H1 (cell line): ENCODE measurements at regions not wholly inside any gene's neighbourhood (a gene's known extent, or its start where the extent isn't known, plus 50 kb on each side); places are given as distances from the start of the nearest gene placed in this dataset.

Experiments used
- CTCF ChIA-PET: fragments of 300-600 bp; sonication (Branson Sonifier 250); formaldehyde crosslinking; loops from one replicate; lab custom pipeline; 2021; ENCODE audit not compliant: partially characterized antibody; lab: Charles Lee
- POLR2A ChIA-PET: fragments of 300-600 bp; sonication (Branson Sonifier 250); formaldehyde crosslinking; loops from one replicate; lab custom pipeline; 2021; ENCODE audit warnings: inconsistent platforms; ENCODE audit not compliant: partially characterized antibody; lab: Charles Lee
- DNase-seq, 2 experiments: peaks; one replicate each; pipeline versions ENCODE4 v3.0.0 to v3.0.0-alpha.2; 2010 to 2022; ENCODE audit warnings: low spot score in 2 of 2, low read depth in 1 of 2, mixed read lengths in 1 of 2
- FAIRE-seq: peaks from 2 replicates; lab custom pipeline; 2011; peaks lifted over from hg19 to GRCh38; lab: Jason Lieb, UNC
- H2AFZ ChIP-seq: 2 replicates; pipeline ENCODE4 v1.8.1; 2012; ENCODE audit warnings: low read length, inconsistent platforms
- H2AK5ac ChIP-seq: 2 replicates; pipeline ENCODE4 v1.6.1; 2013; ENCODE audit warnings: low read depth, low read length
- H2BK120ac ChIP-seq: replicated peaks from 2 replicates; pipeline ENCODE3; 2013; ENCODE audit warnings: low read depth, low read length, inconsistent platforms
- H2BK12ac ChIP-seq: 2 replicates; pipeline ENCODE4 v1.6.1; 2013; ENCODE audit warnings: low read depth, low read length
- H2BK15ac ChIP-seq: 2 replicates; pipeline ENCODE4 v1.6.1; 2013; ENCODE audit warnings: low read length
- H2BK20ac ChIP-seq: 2 replicates; pipeline ENCODE4 v1.6.1; 2013; ENCODE audit warnings: low read length
- H2BK5ac ChIP-seq: 2 replicates; pipeline ENCODE4 v1.6.1; 2013; ENCODE audit warnings: low read depth, low read length
- H3K14ac ChIP-seq: 2 replicates; pipeline ENCODE4 v1.6.1; 2013; ENCODE audit warnings: inconsistent platforms; ENCODE audit not compliant: insufficient read length
- H3K18ac ChIP-seq: 2 replicates; pipeline ENCODE4 v1.6.1; 2013; ENCODE audit warnings: low read length; ENCODE audit errors: extremely low read depth
- H3K23ac ChIP-seq: 2 replicates; pipeline ENCODE4 v1.6.1; 2013; ENCODE audit warnings: inconsistent platforms; ENCODE audit not compliant: insufficient read length
- H3K23me2 ChIP-seq: 2 replicates; pipeline ENCODE4 v1.6.1; 2013; ENCODE audit warnings: low read depth, low read length
- H3K27ac ChIP-seq: 2 replicates; pipeline ENCODE4 v1.6.1; 2011; ENCODE audit warnings: low read depth, low read length, inconsistent platforms
- H3K27me3 ChIP-seq, 4 experiments: replicated peaks in 1 of 4; 1 replicate in 1 of 4; 2 replicates in 3 of 4; pipeline versions ENCODE4 v1.6.1 to v1.8.1; 2011 to 2013; ENCODE audit warnings: low read length in 3 of 4, mild to moderate bottlenecking in 3 of 4, inconsistent platforms in 2 of 4, mixed read lengths in 2 of 4, moderate library complexity in 1 of 4; ENCODE audit not compliant: control insufficient read depth in 3 of 4, insufficient read depth in 3 of 4; ENCODE audit errors: extremely low read depth in 1 of 4
- H3K36me3 ChIP-seq, 4 experiments: 2 replicates each; pipeline versions ENCODE4 v1.6.1 to v1.8.1; 2011 to 2013; ENCODE audit warnings: mild to moderate bottlenecking in 4 of 4, low read length in 3 of 4, moderate library complexity in 2 of 4, control low read depth in 1 of 4, inconsistent platforms in 1 of 4; ENCODE audit not compliant: insufficient read depth in 4 of 4, control insufficient read depth in 2 of 4
- H3K4ac ChIP-seq: replicated peaks from 2 replicates; pipeline ENCODE3; 2013; ENCODE audit warnings: low read length, low read depth, mixed read lengths, inconsistent platforms; ENCODE audit not compliant: insufficient read length
- H3K4me1 ChIP-seq, 4 experiments: replicated peaks in 1 of 4; 1 replicate in 1 of 4; 2 replicates in 3 of 4; pipeline versions ENCODE4 v1.6.1 to v1.8.1; 2011 to 2013; ENCODE audit warnings: low read length in 3 of 4, inconsistent platforms in 2 of 4, mixed read lengths in 1 of 4; ENCODE audit not compliant: insufficient read depth in 4 of 4, control insufficient read depth in 3 of 4
- H3K4me2 ChIP-seq, 2 experiments: 2 replicates each; pipeline versions ENCODE4 v1.6.1 to v1.8.1; 2011 to 2013; ENCODE audit warnings: low read depth in 2 of 2, low read length in 2 of 2, control low read depth in 1 of 2, inconsistent platforms in 1 of 2, mild to moderate bottlenecking in 1 of 2; ENCODE audit not compliant: insufficient read depth in 1 of 2
- H3K4me3 ChIP-seq, 4 experiments: fragments of 200-600, 300-600 bp in 1 of 4; sonication (generic), shearing (Covaris generic), sonication (Bioruptor Twin) in 1 of 4; 2 replicates each; pipeline versions ENCODE4 v1.5.1 to v1.8.1; 2011 to 2016; ENCODE audit warnings: low read length in 4 of 4, low read depth in 3 of 4, control low read depth in 2 of 4, inconsistent platforms in 2 of 4, mild to moderate bottlenecking in 2 of 4, mixed read lengths in 1 of 4, moderate library complexity in 1 of 4; ENCODE audit not compliant: insufficient read depth in 2 of 4; ENCODE audit errors: extremely low read depth in 1 of 4
- H3K56ac ChIP-seq: replicated peaks from 2 replicates; pipeline ENCODE3; 2013; ENCODE audit warnings: low read depth, mild to moderate bottlenecking, mixed read lengths, low read length, inconsistent platforms; ENCODE audit not compliant: insufficient read length
- H3K79me1 ChIP-seq: 2 replicates; pipeline ENCODE4 v1.6.1; 2013; ENCODE audit warnings: low read depth, low read length, control low read depth
- H3K79me2 ChIP-seq, 2 experiments: 2 replicates each; pipeline versions ENCODE4 v1.6.1 to v1.8.1; 2012 to 2013; ENCODE audit warnings: low read length in 2 of 2, mild to moderate bottlenecking in 2 of 2, inconsistent platforms in 1 of 2; ENCODE audit not compliant: insufficient read depth in 2 of 2, control insufficient read depth in 1 of 2
- H3K9ac ChIP-seq, 4 experiments: replicated peaks in 1 of 4; 1 replicate in 1 of 4; 2 replicates in 3 of 4; pipeline versions ENCODE4 v1.6.1 to v1.8.1; 2011 to 2013; ENCODE audit warnings: low read depth in 3 of 4, low read length in 3 of 4, control low read depth in 2 of 4, mild to moderate bottlenecking in 2 of 4, moderate library complexity in 2 of 4, inconsistent platforms in 1 of 4; ENCODE audit errors: extremely low read depth in 1 of 4
- H3K9me3 ChIP-seq, 2 experiments: 2 replicates each; pipeline versions ENCODE4 v1.6.1 to v1.8.1; 2012 to 2013; ENCODE audit warnings: mild to moderate bottlenecking in 2 of 2, moderate library complexity in 2 of 2, control low read depth in 1 of 2, inconsistent platforms in 1 of 2, low read depth in 1 of 2, low read length in 1 of 2, mixed read lengths in 1 of 2; ENCODE audit not compliant: insufficient read depth in 2 of 2
- H4K20me1 ChIP-seq, 2 experiments: replicated peaks in 1 of 2; 2 replicates each; pipeline versions ENCODE3 to v1.8.1; 2011 to 2013; ENCODE audit warnings: inconsistent platforms in 2 of 2, low read length in 2 of 2, mild to moderate bottlenecking in 1 of 2; ENCODE audit not compliant: insufficient read depth in 2 of 2, control insufficient read depth in 1 of 2
- H4K5ac ChIP-seq: 2 replicates; pipeline ENCODE4 v1.6.1; 2013; ENCODE audit warnings: low read length, low read depth, mixed read lengths, inconsistent platforms; ENCODE audit not compliant: insufficient read length
- H4K8ac ChIP-seq: 2 replicates; pipeline ENCODE4 v1.8.0; 2013; ENCODE audit warnings: mild to moderate bottlenecking, moderate library complexity, low read length, inconsistent platforms; ENCODE audit not compliant: insufficient read depth; ENCODE audit errors: extremely low read depth
- H4K91ac ChIP-seq: replicated peaks from 2 replicates; pipeline ENCODE3; 2013; ENCODE audit warnings: low read length, mixed read lengths, inconsistent platforms; ENCODE audit not compliant: insufficient read length
- BACH1 ChIP-seq: IDR thresholded peaks from 2 replicates; pipeline ENCODE4 v1.6.1; 2012; ENCODE audit warnings: low read length, improper control_type of control experiment
- CBX8 ChIP-seq: fragments of 300-800, 300-1000 bp; sonication (generic); IDR thresholded peaks from 2 replicates; pipeline ENCODE4 v1.7.1; 2016; ENCODE audit warnings: low read depth, low read length, borderline replicate concordance
- CTCF ChIP-seq, 3 experiments: IDR thresholded peaks; 1 replicate in 2 of 3; 2 replicates in 1 of 3; pipeline versions ENCODE4 v1.5.1 to v1.6.1; 2011; ENCODE audit warnings: low read length in 3 of 3, mild to moderate bottlenecking in 3 of 3, inconsistent platforms in 2 of 3, low read depth in 1 of 3, moderate library complexity in 1 of 3; ENCODE audit not compliant: insufficient read depth in 1 of 3; ENCODE audit errors: control extremely low read depth in 1 of 3
- EZH2 ChIP-seq: fragments of 200-600 bp; sonication (generic); IDR thresholded peaks from 2 replicates; pipeline ENCODE4 v1.7.1; 2012; ENCODE audit warnings: low read depth, mild to moderate bottlenecking, moderate library complexity, low read length, inconsistent platforms; ENCODE audit not compliant: severe bottlenecking
- NANOG ChIP-seq: IDR thresholded peaks from 2 replicates; pipeline ENCODE4 v1.6.1; 2011; ENCODE audit warnings: low read length, low read depth, mild to moderate bottlenecking, inconsistent platforms; ENCODE audit not compliant: insufficient read depth, poor library complexity, severe bottlenecking
- PHF8 ChIP-seq: fragments of 200-600 bp; sonication (generic); conservative IDR thresholded peaks from 2 replicates; pipeline ENCODE4 v1.7.1; 2012; ENCODE audit warnings: low read depth, mild to moderate bottlenecking, inconsistent platforms, low read length, moderate library complexity
- SUZ12 ChIP-seq: fragments of 200-600 bp; sonication (generic); IDR thresholded peaks from 2 replicates; pipeline ENCODE4 v1.6.1; 2012; ENCODE audit warnings: mild to moderate bottlenecking, inconsistent platforms, low read length, moderate library complexity, mixed read lengths
- WGBS, 2 experiments: shearing (Covaris generic) in 1 of 2; methylation state at CpG; one replicate each; pipeline versions ENCODE4 v1.1.6 to v1.1.7; 2013 to 2015; ENCODE audit warnings: low lambda C conversion rate in 2 of 2, mixed read lengths in 2 of 2, inconsistent platforms in 1 of 2, low coverage in 1 of 2, missing lambda C conversion rate in 1 of 2; ENCODE audit not compliant: insufficient replicate concordance in 2 of 2, insufficient coverage in 1 of 2, insufficient read length in 1 of 2; ENCODE audit errors: extremely low coverage in 1 of 2, missing lambda C conversion rate in 1 of 2; 5-methylcytosine and 5-hydroxymethylcytosine counted together
- TF ChIP-seq, protein P1 (sequence below): IDR thresholded peaks from 2 replicates; pipeline ENCODE4 v1.6.1; 2012; ENCODE audit warnings: inconsistent platforms

- no peak overlapping the region for H3K14ac ChIP-seq
- FAIRE-seq (no peak), DNase-seq (no peak)
- no peak overlapping the region for H3K9ac ChIP-seq
- H3K56ac ChIP-seq: no peak overlapping the region
- peaks cover 0 to 9% (median under 1%) of the 10 kb centered on the region in 4 experiments; a peak in 5 of 7 replicates for H3K4me1 ChIP-seq
- no peak overlapping the region for H4K91ac ChIP-seq
- CTCF ChIA-PET: interaction anchor here (0.6 to 6.3 kb wide), 12 partner anchors 10 to 286 kb away, joined by 3 to 199 read pairs (median 14); no protein-coding TSS in a partner anchor
- H2AFZ ChIP-seq: no peak overlapping the region
- no peak overlapping the region for H2BK5ac ChIP-seq
- H3K9me3 ChIP-seq: peaks cover 0 to 8% of the 10 kb centered on the region in 2 experiments; a peak in 1 of 4 replicates
- TF ChIP-seq EZH2: no peak
- TF ChIP-seq, protein P1, sequence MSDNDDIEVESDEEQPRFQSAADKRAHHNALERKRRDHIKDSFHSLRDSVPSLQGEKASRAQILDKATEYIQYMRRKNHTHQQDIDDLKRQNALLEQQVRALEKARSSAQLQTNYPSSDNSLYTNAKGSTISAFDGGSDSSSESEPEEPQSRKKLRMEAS: no peak
- no peak for TF ChIP-seq SUZ12
- no peak for TF ChIP-seq PHF8
- TF ChIP-seq NANOG: no peak
- no peak for TF ChIP-seq CTCF (IDR thresholded peaks at IDR 0.05; ENCODE audit: control extremely low read depth in 1 of 3, insufficient read depth in 1 of 3, low read depth in 1 of 3, low read length in 3 of 3)
- no peak for TF ChIP-seq CBX8
- TF ChIP-seq BACH1: no peak
- H4K20me1 ChIP-seq: peaks cover 0 to 2% of the 10 kb centered on the region in 2 experiments
- no peaks in the 10 kb centered on the region for H3K79me2 ChIP-seq
- no peak overlapping the region for H2AK5ac ChIP-seq
- no peak overlapping the region for H4K8ac ChIP-seq
- H3K4ac ChIP-seq: no peak overlapping the region
- H3K23me2 ChIP-seq: no peaks in the 10 kb centered on the region; the same call in 1 of the 2 replicates
- no peaks in the 10 kb centered on the region; the same call in 1 of the 2 replicates for H3K79me1 ChIP-seq
- no peak overlapping the region for H2BK20ac ChIP-seq
- POLR2A ChIA-PET: no interaction called here
- peaks cover 0 to 7% (median 0%) of the 10 kb centered on the region in 4 experiments; a peak in 1 of 8 replicates for H3K36me3 ChIP-seq
- no peak overlapping the region for H3K23ac ChIP-seq
- H3K27ac ChIP-seq: no peak overlapping the region
- no peak overlapping the region for H4K5ac ChIP-seq
- peaks cover 30 to 37% (median 35%) of the 10 kb centered on the region in 4 experiments for H3K27me3 ChIP-seq
- H3K18ac ChIP-seq: no peak overlapping the region
- 60% methylated on average over 11 of the region's 11 CpGs; no CpG with 5 or more reads in 1 of the 2 experiments for WGBS, 2 experiments
- no peak overlapping the region for H2BK12ac ChIP-seq
- H3K4me3 ChIP-seq: no peak overlapping the region
- H3K4me2 ChIP-seq: no peak overlapping the region
- no peak overlapping the region for H2BK120ac ChIP-seq
- no peak overlapping the region for H2BK15ac ChIP-seq
Observed at GRCh38 chr15:31486506-31486905, 159.9 kb downstream of the KLF13 start.
